ENCODE measurements at regions not wholly inside any gene's neighbourhood (a gene's known extent, or its start where the extent isn't known, plus 50 kb on each side); places are given as distances from the start of the nearest gene placed in this dataset.

DNA sequence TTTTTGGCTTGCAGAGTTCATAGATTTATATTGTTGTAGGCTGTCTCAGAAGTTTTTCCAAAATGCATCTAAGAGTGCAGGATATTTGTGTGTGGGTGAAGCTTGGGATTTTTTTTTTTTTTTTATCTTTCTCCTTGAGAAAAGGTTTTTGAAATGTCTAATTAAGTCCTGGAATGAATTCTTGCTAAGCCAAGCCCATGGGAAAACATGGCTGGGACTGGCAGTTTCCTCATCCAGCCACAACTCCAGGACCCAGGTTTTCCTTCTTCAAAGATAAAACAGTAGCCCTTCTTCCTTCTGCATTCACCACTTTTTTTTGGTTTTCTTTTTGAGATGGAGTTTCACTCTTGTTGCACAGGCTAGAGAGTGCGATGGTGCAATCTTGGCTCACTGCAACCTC lies 242.5 kb upstream of the JAG1 start:
- H3K36me3 ChIP-seq: no peaks in the 10 kb centered on the region
- no peak overlapping the region for H3K27ac ChIP-seq
- H3K4me1 ChIP-seq: peaks cover 0 to 31% (median 9%) of the 10 kb centered on the region in 4 donors
- no peak overlapping the region for H3K4me3 ChIP-seq
- TF ChIP-seq, protein P1, sequence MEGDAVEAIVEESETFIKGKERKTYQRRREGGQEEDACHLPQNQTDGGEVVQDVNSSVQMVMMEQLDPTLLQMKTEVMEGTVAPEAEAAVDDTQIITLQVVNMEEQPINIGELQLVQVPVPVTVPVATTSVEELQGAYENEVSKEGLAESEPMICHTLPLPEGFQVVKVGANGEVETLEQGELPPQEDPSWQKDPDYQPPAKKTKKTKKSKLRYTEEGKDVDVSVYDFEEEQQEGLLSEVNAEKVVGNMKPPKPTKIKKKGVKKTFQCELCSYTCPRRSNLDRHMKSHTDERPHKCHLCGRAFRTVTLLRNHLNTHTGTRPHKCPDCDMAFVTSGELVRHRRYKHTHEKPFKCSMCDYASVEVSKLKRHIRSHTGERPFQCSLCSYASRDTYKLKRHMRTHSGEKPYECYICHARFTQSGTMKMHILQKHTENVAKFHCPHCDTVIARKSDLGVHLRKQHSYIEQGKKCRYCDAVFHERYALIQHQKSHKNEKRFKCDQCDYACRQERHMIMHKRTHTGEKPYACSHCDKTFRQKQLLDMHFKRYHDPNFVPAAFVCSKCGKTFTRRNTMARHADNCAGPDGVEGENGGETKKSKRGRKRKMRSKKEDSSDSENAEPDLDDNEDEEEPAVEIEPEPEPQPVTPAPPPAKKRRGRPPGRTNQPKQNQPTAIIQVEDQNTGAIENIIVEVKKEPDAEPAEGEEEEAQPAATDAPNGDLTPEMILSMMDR (IDR thresholded peaks at IDR 0.05): no peak
- intact Hi-C loops (cut with DNase I; ENCODE audit: low total_unique reads): no loop called here
- H3K27me3 ChIP-seq: no peaks in the 10 kb centered on the region
- H3K9me3 ChIP-seq: no peaks in the 10 kb centered on the region
- no peak for DNase-seq

DNA sequence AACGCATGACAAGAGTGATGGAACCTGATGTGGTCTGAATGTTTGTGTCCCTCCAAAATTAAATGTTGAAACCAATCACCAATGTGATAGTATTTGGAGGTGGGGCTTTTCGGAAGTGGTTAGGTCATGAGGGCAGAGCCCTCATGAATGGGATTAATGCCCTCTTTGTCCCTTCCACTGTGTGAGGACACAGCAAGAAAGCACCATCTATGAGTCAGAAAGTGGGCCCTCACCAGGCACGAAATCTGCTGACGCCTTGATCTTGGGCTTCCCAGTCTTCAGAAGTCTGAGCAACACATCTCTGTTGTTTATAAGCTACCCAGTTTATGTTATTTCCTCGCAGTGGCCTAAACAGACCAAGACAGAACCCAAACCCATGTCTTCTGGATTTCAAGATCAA lies 244.0 kb upstream of the JAG1 start:
- no peaks in the 10 kb centered on the region for H3K9me3 ChIP-seq
- intact Hi-C loops (cut with DNase I; ENCODE audit: low total_unique reads): no loop called here

DNA sequence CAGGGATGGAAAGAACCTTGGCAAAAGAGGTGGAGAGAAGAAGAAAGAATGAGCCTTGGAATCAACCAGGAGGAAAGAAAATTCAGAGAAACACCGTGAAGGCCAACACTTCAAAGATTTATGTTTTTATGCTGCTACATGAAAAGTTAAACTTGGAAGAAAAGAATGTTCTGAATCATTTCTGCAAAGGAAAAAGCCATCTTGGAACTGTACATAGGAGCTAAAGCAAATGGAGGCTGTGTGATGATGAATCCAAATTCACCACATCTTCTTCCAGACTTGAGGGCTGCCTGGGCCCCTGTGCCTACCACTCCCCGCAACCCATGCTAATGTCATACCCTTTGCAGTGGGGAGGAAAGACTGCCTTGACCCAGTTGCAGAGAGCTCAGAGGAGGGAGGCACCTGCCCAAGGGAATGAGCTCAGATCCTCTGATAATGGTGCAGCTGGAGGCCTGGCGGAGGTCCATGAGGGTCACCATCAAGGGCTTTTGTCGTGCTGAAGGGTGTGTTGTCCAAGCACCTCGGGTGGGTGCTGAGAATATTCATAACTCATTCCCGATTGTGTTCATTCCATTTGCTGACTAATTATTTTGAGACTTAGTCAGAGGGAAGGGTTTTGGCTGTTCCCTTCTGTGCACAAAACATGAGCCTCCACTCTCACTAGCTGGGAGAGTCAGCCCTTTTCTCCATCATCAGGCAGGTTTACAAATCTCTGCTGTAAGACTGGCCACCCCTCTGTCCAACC lies 245.8 kb upstream of the JAG1 start:
- Histone ChIP-seq H3K27ac (peak overlapping the region; percentile 61), H3K36me3 (no peaks in the 10 kb centered on the region), H3K4me1 (peaks cover 0 to 54% (median 18%) of the 10 kb centered on the region in 4 donors), H3K4me3 (no peak overlapping the region), H3K27me3 (no peaks in the 10 kb centered on the region), H3K9me3 (no peaks in the 10 kb centered on the region)
- no peak for DNase-seq
- intact Hi-C loops (cut with DNase I; ENCODE audit: low total_unique reads): loop anchor here (5.0 kb wide), 1 partner anchor 212 kb away; no protein-coding TSS in a partner anchor
- TF ChIP-seq, protein P1 (IDR thresholded peaks at IDR 0.05): no peak

More for the DNA sequence above, 244.0 kb upstream of the JAG1 start:
- Histone ChIP-seq H3K27ac (no peak overlapping the region), H3K4me1 (peaks cover 0 to 37% (median 12%) of the 10 kb centered on the region in 4 donors), H3K36me3 (no peaks in the 10 kb centered on the region), H3K27me3 (no peaks in the 10 kb centered on the region), H3K4me3 (no peak overlapping the region)
- DNase-seq: no peak
- TF ChIP-seq, protein P1 (IDR thresholded peaks at IDR 0.05): no peak

DNA sequence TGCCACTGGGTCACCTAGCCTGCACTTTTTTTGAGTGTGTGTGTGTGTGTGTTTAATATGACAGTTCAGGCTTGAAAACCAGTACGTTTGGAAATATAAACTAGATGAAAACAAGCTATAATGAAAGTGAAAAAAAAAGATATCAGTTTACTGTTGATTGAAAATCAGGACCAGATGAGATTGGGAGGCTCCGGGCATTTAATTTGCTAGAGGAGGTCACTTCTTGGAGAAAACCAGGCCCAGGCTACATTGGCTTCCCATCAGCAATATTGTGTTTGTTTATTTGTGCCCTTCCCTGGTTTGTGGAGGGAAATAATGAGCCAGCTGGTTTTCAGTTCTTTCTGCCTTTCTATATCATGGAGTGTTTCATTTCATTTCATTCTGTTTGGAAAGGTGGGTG lies 246.6 kb upstream of the JAG1 start:
- TF ChIP-seq, protein P1 (IDR thresholded peaks at IDR 0.05): no peak
- Histone ChIP-seq H3K27ac (peak overlapping the region; percentile 61), H3K4me1 (peaks cover 0 to 62% (median 19%) of the 10 kb centered on the region in 4 donors), H3K9me3 (no peaks in the 10 kb centered on the region), H3K36me3 (no peaks in the 10 kb centered on the region), H3K27me3 (no peaks in the 10 kb centered on the region), H3K4me3 (no peak overlapping the region)
- no peak for DNase-seq
- intact Hi-C loops (cut with DNase I; ENCODE audit: low total_unique reads): loop anchor here (5.0 kb wide), 1 partner anchor 213 kb away; no protein-coding TSS in a partner anchor

DNA sequence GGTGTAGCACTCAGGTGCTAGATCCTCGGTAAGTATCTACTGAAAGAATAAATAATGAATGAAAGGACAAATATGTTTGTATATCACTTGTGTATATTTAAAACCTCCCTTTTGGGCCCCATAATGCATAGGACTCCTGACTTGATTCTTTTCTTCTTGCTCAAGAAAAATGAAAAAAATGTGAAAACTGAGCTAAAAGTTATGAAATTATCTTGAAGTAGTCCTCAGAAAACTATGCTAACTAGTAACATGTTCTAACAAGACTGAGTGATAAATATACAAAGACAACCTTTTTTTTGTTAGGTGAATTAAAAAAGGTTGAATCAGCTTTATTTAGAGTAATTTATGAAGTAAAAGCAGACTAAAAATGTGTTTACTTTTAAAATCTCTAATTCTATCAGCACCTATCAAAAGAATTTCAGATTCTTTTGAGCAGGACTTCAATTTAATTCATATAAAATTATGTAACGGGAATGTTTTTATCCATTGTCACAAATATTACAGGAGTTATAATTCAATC lies 247.8 kb upstream of the JAG1 start:
- DNase-seq: no peak
- Histone ChIP-seq H3K4me1 (peaks cover 0 to 58% (median 19%) of the 10 kb centered on the region in 4 donors), H3K9me3 (no peaks in the 10 kb centered on the region), H3K36me3 (no peaks in the 10 kb centered on the region), H3K4me3 (no peak overlapping the region), H3K27me3 (no peaks in the 10 kb centered on the region), H3K27ac (no peak overlapping the region)
- TF ChIP-seq, protein P1 (IDR thresholded peaks at IDR 0.05): no peak
- intact Hi-C loops (cut with DNase I; ENCODE audit: low total_unique reads): loop anchor here (5.0 kb wide), 1 partner anchor 214 kb away; no protein-coding TSS in a partner anchor

All from tibial artery (tissue), 4 donors.